TTC549 (cell line): ENCODE measurements at regions not wholly inside any gene's neighbourhood (a gene's known extent, or its start where the extent isn't known, plus 50 kb on each side); places are given as distances from the start of the nearest gene placed in this dataset.

Experiments
- FAIRE-seq: peaks from 2 replicates; lab custom pipeline; 2012; peaks lifted over from hg19 to GRCh38; lab: Jason Lieb, UNC

DNA sequence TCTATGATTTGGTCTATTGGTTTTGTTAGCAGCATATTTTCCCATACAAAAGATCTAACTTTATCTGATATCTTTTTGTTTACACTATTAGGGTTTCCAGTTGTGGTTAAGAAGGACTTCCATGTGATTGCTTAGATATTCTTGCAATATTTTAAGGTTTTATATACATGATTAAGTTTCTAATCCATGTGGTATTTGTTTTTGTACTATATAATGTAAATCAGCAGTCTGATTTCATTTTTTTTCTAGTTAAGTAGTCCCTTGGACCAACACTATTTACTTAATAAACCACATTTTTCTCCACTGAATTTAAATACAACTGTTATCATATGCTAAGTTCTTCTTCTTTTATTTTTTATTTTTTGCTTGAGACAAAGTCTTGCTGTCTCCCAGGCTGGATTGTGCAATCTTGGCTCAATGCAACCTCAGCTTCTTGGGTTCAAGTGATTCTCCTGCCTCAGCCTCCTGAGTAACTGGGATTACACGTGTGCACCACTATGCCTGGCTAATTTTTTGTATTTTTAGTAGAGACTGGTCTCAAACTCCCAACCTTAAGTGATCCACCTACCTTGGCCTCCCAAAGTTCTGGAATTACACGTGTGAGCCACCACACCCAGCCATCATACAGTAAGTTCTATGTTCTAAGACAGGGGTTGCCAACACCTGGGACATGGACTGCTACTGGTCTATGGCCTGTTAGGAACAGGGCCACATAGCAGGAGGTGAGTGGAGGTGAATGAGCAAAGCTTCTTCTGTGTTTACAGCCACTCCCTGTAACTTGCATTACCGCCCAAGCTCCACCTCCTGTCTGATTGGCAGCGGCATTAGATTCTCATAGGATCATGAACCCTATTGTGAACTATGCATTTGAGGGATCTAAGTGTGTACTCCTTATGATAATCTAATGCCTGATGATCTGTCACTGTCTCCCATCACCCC is 58.5 kb upstream of the RAB27B start:
- no peak for FAIRE-seq

DNA sequence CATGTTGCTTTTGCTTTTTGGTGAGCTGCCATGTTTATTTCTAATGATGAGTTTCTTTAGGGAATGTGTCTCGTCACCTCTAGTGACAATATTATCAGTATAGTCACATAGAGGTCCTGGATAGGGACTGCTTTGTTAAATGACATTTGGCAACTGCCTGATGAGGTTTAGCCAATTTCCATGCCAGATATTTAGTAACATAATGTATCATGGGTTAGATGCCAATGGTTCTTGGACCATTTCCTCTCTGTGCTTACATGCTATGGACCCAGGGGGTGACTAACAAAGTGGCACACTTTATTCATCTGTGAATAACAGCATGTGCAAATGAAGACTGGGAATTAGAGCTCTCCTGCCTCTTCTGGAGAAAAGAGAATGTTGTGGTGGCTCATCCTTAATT is 56.2 kb upstream of the RAB27B start:
- FAIRE-seq, result no peak

GRCh38 chr18:54774423-54774822 is 53.9 kb upstream of the RAB27B start:
- no peak for FAIRE-seq

GRCh38 chr18:54774981-54775665 is 53.2 kb upstream of the RAB27B start:
- FAIRE-seq, result no peak

GRCh38 chr18:54775686-54776085 is 52.6 kb upstream of the RAB27B start:
- no peak for FAIRE-seq

DNA sequence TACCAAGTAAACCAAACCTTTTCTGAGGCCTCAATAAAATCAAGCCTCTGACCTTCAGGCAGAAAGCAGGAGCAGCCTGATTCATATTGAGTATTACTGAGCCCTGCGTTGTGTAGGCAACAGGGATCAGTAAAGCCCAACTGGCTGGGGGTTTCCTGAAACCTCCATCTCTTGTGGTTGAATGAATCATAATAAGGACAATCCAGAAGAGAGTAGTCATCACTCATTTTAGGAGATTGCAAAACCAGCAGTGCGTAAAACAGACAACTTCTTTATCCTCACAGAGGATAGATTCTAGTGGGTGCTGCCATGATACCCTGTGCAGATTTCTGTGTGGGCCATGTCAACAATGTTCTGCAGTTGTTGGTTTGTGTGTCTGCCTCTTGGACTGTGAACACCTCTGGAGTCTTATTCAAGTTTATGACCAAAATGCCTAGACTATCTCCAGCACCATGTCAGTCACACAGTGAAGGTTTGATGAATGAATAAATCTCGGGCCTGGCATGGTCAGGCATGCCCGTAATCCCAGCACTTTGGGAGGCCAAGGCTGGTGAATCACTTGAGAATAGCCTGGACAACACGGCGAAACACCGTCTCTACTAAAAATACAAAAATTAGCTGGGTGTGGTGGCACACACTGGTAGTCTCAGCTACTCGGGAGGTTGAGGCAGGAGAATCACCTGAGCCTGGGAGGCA is 51.8 kb upstream of the RAB27B start:
- no peak for FAIRE-seq

- no peak for FAIRE-seq
These were observed 51.0 kb upstream of the RAB27B start for GRCh38 chr18:54777118-54777791.

GRCh38 chr18:54777989-54778388 is 50.3 kb upstream of the RAB27B start:
- FAIRE-seq, result no peak
